RWPE2 (cell line): ENCODE measurements at regions not wholly inside any gene's neighbourhood (a gene's known extent, or its start where the extent isn't known, plus 50 kb on each side); places are given as distances from the start of the nearest gene placed in this dataset.

ENCODE experiments used
- ATAC-seq: fragments of 200-7000 bp; cut with Tn5 transposase; 3 replicates; pipeline ENCODE4 v1.9.1; 2021; ENCODE audit warnings: low read depth
- DNase-seq: peaks from one replicate; pipeline ENCODE4 v3.0.0-alpha.2; 2020; ENCODE audit warnings: low spot score
- H3K27ac ChIP-seq: fragments of 450-650 bp; 2 replicates; pipeline ENCODE4 v1.5.1; 2017; ENCODE audit warnings: mild to moderate bottlenecking; ENCODE audit not compliant: poor library complexity, severe bottlenecking
- H3K27me3 ChIP-seq: fragments of 250-450 bp; sonication (Bioruptor Pico); 2 replicates; pipeline ENCODE4 v1.5.1; 2021; ENCODE audit warnings: mild to moderate bottlenecking, moderate library complexity; ENCODE audit not compliant: insufficient read depth, poor library complexity, severe bottlenecking
- H3K36me3 ChIP-seq: fragments of 250-450 bp; sonication (Bioruptor Pico); 2 replicates; pipeline ENCODE4 v1.5.1; 2020; ENCODE audit warnings: low read depth, mild to moderate bottlenecking, moderate library complexity
- H3K4me1 ChIP-seq: fragments of 250-450 bp; sonication (Bioruptor Pico); 2 replicates; pipeline ENCODE4 v1.5.1; 2021; ENCODE audit warnings: mild to moderate bottlenecking, moderate library complexity; ENCODE audit not compliant: insufficient read depth, poor library complexity, severe bottlenecking
- H3K4me3 ChIP-seq: fragments of 250-450 bp; sonication (Bioruptor Pico); 2 replicates; pipeline ENCODE4 v1.5.1; 2021; ENCODE audit warnings: mild to moderate bottlenecking, moderate library complexity; ENCODE audit not compliant: severe bottlenecking
- H3K9me3 ChIP-seq: fragments of 250-450 bp; sonication (Bioruptor Pico); 2 replicates; pipeline ENCODE4 v1.5.1; 2021; ENCODE audit warnings: mild to moderate bottlenecking, moderate library complexity; ENCODE audit not compliant: severe bottlenecking
- CTCF ChIP-seq: fragments of 450-650 bp; IDR thresholded peaks from one replicate; pipeline ENCODE4 v1.5.1; 2017; ENCODE audit warnings: mild to moderate bottlenecking, moderate library complexity; ENCODE audit not compliant: poor library complexity, severe bottlenecking

- Histone ChIP-seq H3K27ac (no peak overlapping the region), H3K36me3 (no peaks in the 10 kb centered on the region), H3K4me3 (no peak overlapping the region), H3K9me3 (peaks cover 3% of the 10 kb centered on the region), H3K4me1 (no peaks in the 10 kb centered on the region), H3K27me3 (peaks cover 11% of the 10 kb centered on the region)
- DNase-seq (no peak), ATAC-seq (no peak)
- no peak for TF ChIP-seq CTCF
These were observed 296.6 kb downstream of the IRX2 start for GRCh38 chr5:2454876-2455275.

GRCh38 chr5:2453781-2454180, 297.7 kb downstream of the IRX2 start:
- TF ChIP-seq CTCF = no peak
- no peak overlapping the region for H3K4me3 ChIP-seq
- peaks cover 3% of the 10 kb centered on the region for H3K9me3 ChIP-seq
- ATAC-seq (no peak), DNase-seq (no peak)
- no peaks in the 10 kb centered on the region for H3K4me1 ChIP-seq
- H3K36me3 ChIP-seq = no peaks in the 10 kb centered on the region
- no peak overlapping the region for H3K27ac ChIP-seq
- peaks cover 12% of the 10 kb centered on the region for H3K27me3 ChIP-seq

GRCh38 chr5:2451100-2451499, 300.4 kb downstream of the IRX2 start:
- Histone ChIP-seq H3K27ac (no peak overlapping the region), H3K36me3 (no peaks in the 10 kb centered on the region), H3K4me1 (no peaks in the 10 kb centered on the region), H3K27me3 (peaks cover 8% of the 10 kb centered on the region), H3K4me3 (no peak overlapping the region), H3K9me3 (no peaks in the 10 kb centered on the region)
- DNase-seq (no peak), ATAC-seq (no peak)
- TF ChIP-seq CTCF = no peak

GRCh38 chr5:2442496-2443354, 308.8 kb downstream of the IRX2 start:
- H3K27ac ChIP-seq = no peak overlapping the region
- H3K36me3 ChIP-seq = no peaks in the 10 kb centered on the region
- H3K9me3 ChIP-seq = peaks cover 2% of the 10 kb centered on the region
- DNase-seq (no peak), ATAC-seq (no peak)
- no peak overlapping the region for H3K4me3 ChIP-seq
- H3K27me3 ChIP-seq = peaks cover 24% of the 10 kb centered on the region
- no peaks in the 10 kb centered on the region for H3K4me1 ChIP-seq
- no peak for TF ChIP-seq CTCF
